CD4-positive, alpha-beta T cell (primary cell): ENCODE measurements at regions not wholly inside any gene's neighbourhood (a gene's known extent, or its start where the extent isn't known, plus 50 kb on each side); places are given as distances from the start of the nearest gene placed in this dataset.

ENCODE experiments used
- ATAC-seq: fragments of 200-7000 bp; cut with Tn5 transposase; one replicate; pipeline ENCODE4 v1.10.0; 2022; ENCODE audit warnings: mild to moderate bottlenecking; ENCODE audit not compliant: poor library complexity
- CTCF ChIA-PET: fragments of 350-600 bp; sonication (Branson Sonifier 250); formaldehyde crosslinking; loops from one replicate; lab custom pipeline; 2021; ENCODE audit warnings: antibody characterized with exemption, inconsistent platforms; lab: Charles Lee
- POLR2A ChIA-PET: fragments of 350-600 bp; sonication (Branson Sonifier 250); formaldehyde crosslinking; loops from one replicate; lab custom pipeline; 2021; ENCODE audit warnings: antibody characterized with exemption, inconsistent platforms; lab: Charles Lee
- DNase-seq, 14 experiments: peaks; one replicate each; pipeline ENCODE4 v3.0.0-alpha.2; 2013 to 2020; ENCODE audit warnings: mixed read lengths in 2 of 14
- H3K27ac ChIP-seq, 2 donors: one replicate each; pipeline versions ENCODE4 v1.5.1 to v1.7.0; 2013; ENCODE audit warnings: low read length in 2 of 2, low read depth in 1 of 2, mild to moderate bottlenecking in 1 of 2
- H3K27me3 ChIP-seq, 2 experiments: 1 replicate in 1 of 2; 2 replicates in 1 of 2; pipeline versions ENCODE4 v1.6.1 to v1.7.0; 2013; ENCODE audit warnings: low read length in 2 of 2, control low read depth in 1 of 2, mild to moderate bottlenecking in 1 of 2, moderate library complexity in 1 of 2; ENCODE audit not compliant: insufficient read depth in 2 of 2, control insufficient read depth in 1 of 2
- H3K36me3 ChIP-seq: one replicate; pipeline ENCODE4 v1.6.1; 2013; ENCODE audit warnings: low read length, control low read depth; ENCODE audit not compliant: insufficient read depth
- H3K4me1 ChIP-seq: one replicate; pipeline ENCODE4 v1.6.1; 2013; ENCODE audit warnings: low read length, control low read depth; ENCODE audit not compliant: insufficient read depth
- H3K4me3 ChIP-seq: one replicate; pipeline ENCODE4 v1.5.1; 2013; ENCODE audit warnings: mild to moderate bottlenecking, low read length, moderate library complexity
- H3K9me3 ChIP-seq, 2 experiments: 1 replicate in 1 of 2; 2 replicates in 1 of 2; pipeline versions ENCODE4 v1.6.1 to v1.7.0; 2013; ENCODE audit warnings: low read length in 2 of 2, mild to moderate bottlenecking in 2 of 2, control low read depth in 1 of 2, moderate library complexity in 1 of 2; ENCODE audit not compliant: control insufficient read depth in 1 of 2, insufficient read depth in 1 of 2
- H3K27ac Mint-ChIP-seq: one replicate; pipeline ENCODE4 v1.8.0; 2020; ENCODE audit warnings: mixed read lengths
- H3K27me3 Mint-ChIP-seq: one replicate; pipeline ENCODE4 v1.8.0; 2021; ENCODE audit warnings: mixed read lengths
- H3K36me3 Mint-ChIP-seq: one replicate; pipeline ENCODE4 v1.8.0; 2021; ENCODE audit warnings: low read depth, mixed read lengths
- H3K4me1 Mint-ChIP-seq: one replicate; pipeline ENCODE4 v1.8.0; 2021; ENCODE audit warnings: low read depth, mixed read lengths
- H3K4me3 Mint-ChIP-seq: one replicate; pipeline ENCODE4 v1.8.0; 2020; ENCODE audit warnings: mild to moderate bottlenecking, mixed read lengths
- H3K9me3 Mint-ChIP-seq: one replicate; pipeline ENCODE4 v1.8.0; 2020; ENCODE audit warnings: mixed read lengths
- intact Hi-C, 2 experiments: fragments of 100-400 bp; cut with DNase I in 1 of 2; cut with micrococcal nuclease in 1 of 2; formaldehyde crosslinking; loops; one replicate each; pipeline versions ENCODE4 v1.15.1 to v1.9.0; 2023 to 2025; cut with DNase I, micrococcal nuclease
- TF ChIP-seq, protein P1 (sequence below): fragments of 200-600 bp; IDR thresholded peaks from one replicate; pipeline ENCODE4 v1.8.0; 2022; ENCODE audit warnings: antibody characterized with exemption, mild to moderate bottlenecking

DNA sequence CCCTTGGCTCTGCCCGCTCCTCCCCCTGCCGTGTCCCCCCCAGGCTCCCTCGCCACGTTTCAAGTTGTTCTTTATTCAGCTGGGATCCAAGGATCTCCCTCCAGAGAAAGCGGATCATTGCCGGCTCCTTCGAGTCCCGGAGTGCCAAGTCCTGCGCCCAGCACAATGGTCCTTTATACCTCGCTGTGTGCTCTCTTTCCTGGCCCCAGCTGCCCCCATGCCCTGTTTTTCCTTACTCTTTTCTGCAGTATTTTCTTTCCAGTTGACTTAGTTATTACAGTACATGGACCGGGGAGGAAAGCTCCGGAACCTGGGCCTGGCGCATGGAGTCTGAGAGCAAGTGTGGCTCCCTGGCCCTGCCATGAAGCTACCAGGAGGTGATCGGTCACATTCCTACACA is 88.1 kb upstream of the KMT2C start:
- H3K4me3 Mint-ChIP-seq, result no peak overlapping the region
- H3K36me3 Mint-ChIP-seq, result no peaks in the 10 kb centered on the region
- no peaks in the 10 kb centered on the region for H3K9me3 Mint-ChIP-seq
- no peak overlapping the region for H3K27ac Mint-ChIP-seq
- no peak overlapping the region for H3K27ac ChIP-seq
- ChIA-PET POLR2A (no interaction called here), CTCF (no interaction called here)
- ATAC-seq (no peak), DNase-seq (no peak)
- TF ChIP-seq, protein P1, sequence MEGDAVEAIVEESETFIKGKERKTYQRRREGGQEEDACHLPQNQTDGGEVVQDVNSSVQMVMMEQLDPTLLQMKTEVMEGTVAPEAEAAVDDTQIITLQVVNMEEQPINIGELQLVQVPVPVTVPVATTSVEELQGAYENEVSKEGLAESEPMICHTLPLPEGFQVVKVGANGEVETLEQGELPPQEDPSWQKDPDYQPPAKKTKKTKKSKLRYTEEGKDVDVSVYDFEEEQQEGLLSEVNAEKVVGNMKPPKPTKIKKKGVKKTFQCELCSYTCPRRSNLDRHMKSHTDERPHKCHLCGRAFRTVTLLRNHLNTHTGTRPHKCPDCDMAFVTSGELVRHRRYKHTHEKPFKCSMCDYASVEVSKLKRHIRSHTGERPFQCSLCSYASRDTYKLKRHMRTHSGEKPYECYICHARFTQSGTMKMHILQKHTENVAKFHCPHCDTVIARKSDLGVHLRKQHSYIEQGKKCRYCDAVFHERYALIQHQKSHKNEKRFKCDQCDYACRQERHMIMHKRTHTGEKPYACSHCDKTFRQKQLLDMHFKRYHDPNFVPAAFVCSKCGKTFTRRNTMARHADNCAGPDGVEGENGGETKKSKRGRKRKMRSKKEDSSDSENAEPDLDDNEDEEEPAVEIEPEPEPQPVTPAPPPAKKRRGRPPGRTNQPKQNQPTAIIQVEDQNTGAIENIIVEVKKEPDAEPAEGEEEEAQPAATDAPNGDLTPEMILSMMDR, result no peak
- no peaks in the 10 kb centered on the region for H3K36me3 ChIP-seq
- H3K4me1 ChIP-seq, result peaks cover 3% of the 10 kb centered on the region
- no peaks in the 10 kb centered on the region for H3K27me3 Mint-ChIP-seq
- no peaks in the 10 kb centered on the region for H3K27me3 ChIP-seq
- H3K4me1 Mint-ChIP-seq, result no peaks in the 10 kb centered on the region
- H3K4me3 ChIP-seq, result no peak overlapping the region
- peaks cover 8 to 17% of the 10 kb centered on the region in 2 experiments for H3K9me3 ChIP-seq
- intact Hi-C loops, result no loop called here

DNA sequence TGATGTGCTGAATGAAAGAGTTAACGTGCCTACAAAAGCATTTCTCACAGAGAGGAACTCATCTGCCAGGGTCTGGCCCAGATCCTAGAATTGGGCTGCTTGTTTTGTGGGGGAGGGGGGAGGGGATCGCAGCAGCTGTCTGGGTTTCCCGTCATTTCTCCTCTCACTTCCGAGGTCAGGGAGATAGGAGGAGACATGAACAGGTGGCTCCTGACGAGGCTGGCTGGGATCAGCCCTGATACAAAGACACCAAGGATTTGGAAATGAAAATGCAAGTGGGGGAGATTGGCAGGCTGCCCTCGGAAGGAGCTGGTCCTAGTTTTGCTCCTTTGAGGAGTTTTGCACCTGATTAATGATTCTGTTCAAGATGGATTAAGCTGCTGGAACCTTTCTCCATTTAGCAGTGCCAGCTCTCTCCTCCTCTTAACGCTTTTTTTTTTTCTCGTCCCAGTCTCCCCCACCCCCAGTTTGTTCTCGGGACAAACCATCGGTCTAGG is 86.8 kb upstream of the KMT2C start:
- no peak for ATAC-seq
- Mint-ChIP-seq H3K9me3 (no peaks in the 10 kb centered on the region), H3K36me3 (no peaks in the 10 kb centered on the region), H3K4me1 (no peaks in the 10 kb centered on the region), H3K4me3 (no peak overlapping the region), H3K27me3 (no peaks in the 10 kb centered on the region), H3K27ac (no peak overlapping the region)
- Histone ChIP-seq H3K27ac (no peak overlapping the region), H3K4me1 (peaks cover 3% of the 10 kb centered on the region), H3K27me3 (no peaks in the 10 kb centered on the region), H3K36me3 (no peaks in the 10 kb centered on the region), H3K9me3 (peaks cover 8 to 17% of the 10 kb centered on the region in 2 experiments), H3K4me3 (no peak overlapping the region)
- CTCF ChIA-PET, result no interaction called here
- TF ChIP-seq, protein P1, result no peak
- POLR2A ChIA-PET, result interaction anchor here (0.7 kb wide), 1 partner anchor 90 kb away, joined by 3 read pairs; no protein-coding TSS in a partner anchor
- intact Hi-C loops, result no loop called here
- DNase-seq, result no peak

DNA sequence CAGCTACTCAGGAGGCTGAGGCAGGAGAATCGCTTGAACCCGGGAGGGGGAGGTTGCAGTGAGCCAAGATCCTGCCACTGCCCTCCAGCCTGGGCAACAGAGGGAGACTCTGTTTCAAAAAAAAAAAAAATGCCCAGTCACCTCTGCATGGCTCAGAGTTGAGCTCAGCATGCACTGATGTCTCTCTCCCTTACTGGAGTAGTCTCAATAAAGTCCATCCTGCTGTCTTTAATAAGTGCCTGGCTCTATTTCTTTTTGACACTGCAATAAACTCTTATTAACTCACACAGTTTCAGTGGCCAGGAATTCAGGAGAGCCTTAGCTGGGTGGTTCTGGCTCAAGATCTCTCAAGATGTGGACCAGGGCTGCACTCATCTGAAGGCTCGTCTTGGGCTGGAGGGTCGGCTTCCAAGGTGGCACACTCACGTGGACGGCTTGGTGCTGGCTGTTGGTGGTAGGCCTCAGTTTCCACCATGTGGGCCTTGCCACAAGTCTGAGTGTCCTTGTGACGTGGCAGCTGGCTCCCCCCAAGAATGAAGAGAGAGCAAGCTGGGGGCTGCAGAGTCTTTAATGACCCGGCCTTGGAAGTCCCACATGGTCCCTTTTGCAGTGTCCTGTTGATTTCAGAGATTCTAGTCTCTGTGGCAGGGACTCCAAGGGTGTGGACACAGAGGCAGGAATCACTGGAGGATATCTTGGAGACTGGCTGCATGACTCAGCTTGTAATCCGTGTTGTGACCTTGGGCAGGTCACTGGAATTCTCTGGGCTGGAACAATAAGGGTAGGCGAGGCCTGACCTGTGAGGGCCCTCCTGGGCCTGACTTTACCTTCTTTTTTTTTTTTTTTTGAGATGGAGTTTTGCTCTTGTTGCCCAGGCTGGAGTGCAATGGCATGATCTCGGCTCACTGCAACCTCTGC is 85.9 kb upstream of the KMT2C start:
- H3K9me3 Mint-ChIP-seq, result no peaks in the 10 kb centered on the region
- H3K36me3 Mint-ChIP-seq, result no peaks in the 10 kb centered on the region
- Histone ChIP-seq H3K9me3 (peaks cover 8 to 17% of the 10 kb centered on the region in 2 experiments), H3K4me3 (no peak overlapping the region), H3K27ac (no peak overlapping the region), H3K27me3 (no peaks in the 10 kb centered on the region), H3K4me1 (peaks cover 3% of the 10 kb centered on the region), H3K36me3 (no peaks in the 10 kb centered on the region)
- intact Hi-C loops, result no loop called here
- H3K27me3 Mint-ChIP-seq, result no peaks in the 10 kb centered on the region
- H3K27ac Mint-ChIP-seq, result no peak overlapping the region
- ATAC-seq (no peak), DNase-seq (no peak)
- CTCF ChIA-PET, result no interaction called here
- no peaks in the 10 kb centered on the region for H3K4me1 Mint-ChIP-seq
- TF ChIP-seq, protein P1, result no peak
- no peak overlapping the region for H3K4me3 Mint-ChIP-seq
- POLR2A ChIA-PET, result interaction anchor here (0.6 kb wide), 1 partner anchor 152 kb away, joined by 4 read pairs; no protein-coding TSS in a partner anchor
